ENCODE measurements at regions not wholly inside any gene's neighbourhood (a gene's known extent, or its start where the extent isn't known, plus 50 kb on each side); places are given as distances from the start of the nearest gene placed in this dataset.

DNA sequence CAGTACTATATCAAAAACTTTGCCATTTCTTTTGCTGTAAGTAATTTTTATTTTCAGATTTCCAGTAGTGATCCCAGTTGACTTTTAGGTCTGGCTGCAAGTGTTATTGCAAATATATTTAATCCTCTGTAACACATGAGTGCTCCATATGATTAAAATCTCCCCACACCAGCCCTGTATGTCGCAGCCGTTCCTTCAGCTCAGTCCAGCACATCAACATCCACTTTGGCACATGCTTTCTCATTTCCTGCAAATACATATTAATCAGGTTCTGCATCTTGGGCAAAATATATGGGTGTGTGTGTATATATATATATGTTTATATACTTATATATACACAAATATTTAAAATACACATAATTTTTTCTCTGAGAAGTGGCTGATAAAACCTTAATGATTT is 919.5 kb downstream of the JRKL start:
- TF ChIP-seq, protein P1, sequence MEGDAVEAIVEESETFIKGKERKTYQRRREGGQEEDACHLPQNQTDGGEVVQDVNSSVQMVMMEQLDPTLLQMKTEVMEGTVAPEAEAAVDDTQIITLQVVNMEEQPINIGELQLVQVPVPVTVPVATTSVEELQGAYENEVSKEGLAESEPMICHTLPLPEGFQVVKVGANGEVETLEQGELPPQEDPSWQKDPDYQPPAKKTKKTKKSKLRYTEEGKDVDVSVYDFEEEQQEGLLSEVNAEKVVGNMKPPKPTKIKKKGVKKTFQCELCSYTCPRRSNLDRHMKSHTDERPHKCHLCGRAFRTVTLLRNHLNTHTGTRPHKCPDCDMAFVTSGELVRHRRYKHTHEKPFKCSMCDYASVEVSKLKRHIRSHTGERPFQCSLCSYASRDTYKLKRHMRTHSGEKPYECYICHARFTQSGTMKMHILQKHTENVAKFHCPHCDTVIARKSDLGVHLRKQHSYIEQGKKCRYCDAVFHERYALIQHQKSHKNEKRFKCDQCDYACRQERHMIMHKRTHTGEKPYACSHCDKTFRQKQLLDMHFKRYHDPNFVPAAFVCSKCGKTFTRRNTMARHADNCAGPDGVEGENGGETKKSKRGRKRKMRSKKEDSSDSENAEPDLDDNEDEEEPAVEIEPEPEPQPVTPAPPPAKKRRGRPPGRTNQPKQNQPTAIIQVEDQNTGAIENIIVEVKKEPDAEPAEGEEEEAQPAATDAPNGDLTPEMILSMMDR (IDR thresholded peaks at IDR 0.05 in 8 of 11, conservative IDR thresholded peaks at IDR 0.05 in 3 of 11) = no peak
- TF ChIP-seq POLR2A (IDR thresholded peaks at IDR 0.05) = no peak
